ENCODE measurements at regions not wholly inside any gene's neighbourhood (a gene's known extent, or its start where the extent isn't known, plus 50 kb on each side); places are given as distances from the start of the nearest gene placed in this dataset.

- Histone ChIP-seq H3K9me3 (no peaks in the 10 kb centered on the region), H3K4me1 (no peaks in the 10 kb centered on the region), H3K27ac (no peak overlapping the region), H3K27me3 (no peaks in the 10 kb centered on the region), H3K36me3 (no peaks in the 10 kb centered on the region), H3K4me3 (no peak overlapping the region)
- TF ChIP-seq, protein P1, sequence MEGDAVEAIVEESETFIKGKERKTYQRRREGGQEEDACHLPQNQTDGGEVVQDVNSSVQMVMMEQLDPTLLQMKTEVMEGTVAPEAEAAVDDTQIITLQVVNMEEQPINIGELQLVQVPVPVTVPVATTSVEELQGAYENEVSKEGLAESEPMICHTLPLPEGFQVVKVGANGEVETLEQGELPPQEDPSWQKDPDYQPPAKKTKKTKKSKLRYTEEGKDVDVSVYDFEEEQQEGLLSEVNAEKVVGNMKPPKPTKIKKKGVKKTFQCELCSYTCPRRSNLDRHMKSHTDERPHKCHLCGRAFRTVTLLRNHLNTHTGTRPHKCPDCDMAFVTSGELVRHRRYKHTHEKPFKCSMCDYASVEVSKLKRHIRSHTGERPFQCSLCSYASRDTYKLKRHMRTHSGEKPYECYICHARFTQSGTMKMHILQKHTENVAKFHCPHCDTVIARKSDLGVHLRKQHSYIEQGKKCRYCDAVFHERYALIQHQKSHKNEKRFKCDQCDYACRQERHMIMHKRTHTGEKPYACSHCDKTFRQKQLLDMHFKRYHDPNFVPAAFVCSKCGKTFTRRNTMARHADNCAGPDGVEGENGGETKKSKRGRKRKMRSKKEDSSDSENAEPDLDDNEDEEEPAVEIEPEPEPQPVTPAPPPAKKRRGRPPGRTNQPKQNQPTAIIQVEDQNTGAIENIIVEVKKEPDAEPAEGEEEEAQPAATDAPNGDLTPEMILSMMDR (IDR thresholded peaks at IDR 0.05): no peak
- TF ChIP-seq POLR2A (IDR thresholded peaks at IDR 0.05): no peak
- DNase-seq: no peak
- intact Hi-C loops (cut with DNase I; ENCODE audit: low total_unique reads): no loop called here
Observed at GRCh38 chr2:2738684-2739083, 407.6 kb upstream of the MYT1L start.

DNA sequence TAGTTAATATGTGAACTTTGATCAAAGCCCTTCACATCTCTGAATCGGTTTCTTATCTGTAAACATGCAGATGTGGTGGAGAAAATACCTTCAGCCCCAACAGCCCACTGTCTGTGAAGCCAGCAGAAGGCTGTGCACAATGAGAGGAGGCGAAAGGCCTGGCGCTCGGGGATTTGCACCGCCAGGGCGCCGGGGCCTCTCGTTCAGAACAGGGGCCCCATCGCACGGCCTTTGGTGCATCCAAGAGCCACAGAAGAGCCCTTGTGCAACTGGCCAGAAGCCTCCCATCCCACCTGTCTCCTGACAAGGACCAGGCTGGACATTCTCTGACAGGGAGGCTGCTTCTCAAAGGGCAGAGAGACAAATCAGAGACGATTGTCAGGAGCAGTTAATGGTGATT lies 407.2 kb upstream of the MYT1L start:
- H3K4me1 ChIP-seq: no peaks in the 10 kb centered on the region
- H3K36me3 ChIP-seq: no peaks in the 10 kb centered on the region
- TF ChIP-seq, protein P1 (IDR thresholded peaks at IDR 0.05): no peak
- no peak for TF ChIP-seq POLR2A (IDR thresholded peaks at IDR 0.05)
- no peaks in the 10 kb centered on the region for H3K27me3 ChIP-seq
- intact Hi-C loops (cut with DNase I; ENCODE audit: low total_unique reads): no loop called here
- no peak for DNase-seq
- no peaks in the 10 kb centered on the region for H3K9me3 ChIP-seq
- H3K4me3 ChIP-seq: no peak overlapping the region
- H3K27ac ChIP-seq: no peak overlapping the region

DNA sequence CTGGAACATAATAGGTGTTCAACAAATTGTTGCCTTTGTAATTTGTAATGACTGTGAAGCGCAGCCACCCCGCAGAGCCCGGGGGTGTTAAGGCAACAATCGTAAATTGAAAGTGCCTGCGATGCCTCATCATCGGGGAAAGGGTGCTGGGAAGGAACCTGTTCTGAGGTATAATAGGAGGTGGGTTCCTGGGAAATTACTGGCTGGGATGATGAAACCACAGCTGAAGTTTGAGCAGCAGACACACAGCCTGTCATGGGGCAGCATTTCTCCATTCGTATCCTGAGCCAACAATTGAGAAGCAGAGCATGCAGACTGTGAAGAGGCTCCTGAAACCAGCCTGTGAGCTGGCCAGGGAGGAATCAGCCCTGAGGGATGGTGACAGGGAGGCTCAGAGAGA lies 404.0 kb upstream of the MYT1L start:
- Histone ChIP-seq H3K4me1 (no peaks in the 10 kb centered on the region), H3K4me3 (no peak overlapping the region), H3K27ac (no peak overlapping the region), H3K9me3 (no peaks in the 10 kb centered on the region), H3K36me3 (no peaks in the 10 kb centered on the region), H3K27me3 (no peaks in the 10 kb centered on the region)
- intact Hi-C loops (cut with DNase I; ENCODE audit: low total_unique reads): no loop called here
- DNase-seq: no peak
- TF ChIP-seq POLR2A (IDR thresholded peaks at IDR 0.05): no peak
- TF ChIP-seq, protein P1 (IDR thresholded peaks at IDR 0.05): no peak

GRCh38 chr2:2734308-2734707 lies 403.2 kb upstream of the MYT1L start:
- H3K4me3 ChIP-seq: no peak overlapping the region
- no peaks in the 10 kb centered on the region for H3K4me1 ChIP-seq
- no peaks in the 10 kb centered on the region for H3K36me3 ChIP-seq
- TF ChIP-seq, protein P1 (IDR thresholded peaks at IDR 0.05): no peak
- TF ChIP-seq POLR2A (IDR thresholded peaks at IDR 0.05): no peak
- intact Hi-C loops (cut with DNase I; ENCODE audit: low total_unique reads): no loop called here
- no peak overlapping the region for H3K27ac ChIP-seq
- DNase-seq: no peak
- H3K27me3 ChIP-seq: no peaks in the 10 kb centered on the region
- no peaks in the 10 kb centered on the region for H3K9me3 ChIP-seq

DNA sequence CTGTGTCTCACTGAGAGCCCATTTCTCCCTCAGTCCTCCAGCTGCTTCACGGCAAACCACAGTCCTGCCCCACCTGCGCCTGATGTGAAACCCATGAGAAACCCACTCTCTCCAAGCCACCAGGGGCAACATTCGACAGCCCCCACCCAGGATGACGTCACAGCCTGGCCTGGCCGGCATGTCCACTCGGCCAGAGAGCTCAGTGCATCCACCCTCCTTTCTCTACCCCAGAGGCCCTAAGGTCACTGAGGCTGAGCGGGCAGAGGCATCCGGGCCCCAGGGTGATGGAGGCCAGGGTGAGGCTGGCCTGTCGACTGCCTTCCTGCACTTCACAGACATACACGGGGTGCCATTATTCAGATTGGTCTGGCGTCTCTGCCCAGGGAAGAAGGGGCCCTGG lies 402.7 kb upstream of the MYT1L start:
- Histone ChIP-seq H3K27ac (no peak overlapping the region), H3K9me3 (no peaks in the 10 kb centered on the region), H3K36me3 (no peaks in the 10 kb centered on the region), H3K27me3 (no peaks in the 10 kb centered on the region), H3K4me3 (no peak overlapping the region), H3K4me1 (no peaks in the 10 kb centered on the region)
- intact Hi-C loops (cut with DNase I; ENCODE audit: low total_unique reads): no loop called here
- no peak for DNase-seq
- TF ChIP-seq, protein P1 (IDR thresholded peaks at IDR 0.05): no peak
- no peak for TF ChIP-seq POLR2A (IDR thresholded peaks at IDR 0.05)

All from uterus (tissue), 3 donors.